IPS-18a (cell line): ENCODE measurements at regions not wholly inside any gene's neighbourhood (a gene's known extent, or its start where the extent isn't known, plus 50 kb on each side); places are given as distances from the start of the nearest gene placed in this dataset.
"Not testable (repeated sequence)": the region's sequence is repeated elsewhere in the genome, so short reads cannot be mapped to it uniquely, and the experiment has no call there.

Experiments
- H3K27ac ChIP-seq: one replicate; pipeline ENCODE4 v1.5.1; 2013; ENCODE audit warnings: low read length
- H3K27me3 ChIP-seq: one replicate; pipeline ENCODE4 v1.6.1; 2013; ENCODE audit warnings: mild to moderate bottlenecking, low read length; ENCODE audit not compliant: control insufficient read depth, insufficient read depth
- H3K36me3 ChIP-seq: one replicate; pipeline ENCODE4 v1.6.1; 2013; ENCODE audit warnings: low read depth, low read length; ENCODE audit not compliant: control insufficient read depth
- H3K4me1 ChIP-seq: one replicate; pipeline ENCODE4 v1.6.1; 2013; ENCODE audit warnings: low read depth, low read length; ENCODE audit not compliant: control insufficient read depth
- H3K4me3 ChIP-seq: one replicate; pipeline ENCODE4 v1.5.1; 2013; ENCODE audit warnings: low read length
- H3K9ac ChIP-seq: one replicate; pipeline ENCODE4 v1.6.1; 2013; ENCODE audit warnings: mild to moderate bottlenecking, low read length, moderate library complexity
- H3K9me3 ChIP-seq: one replicate; pipeline ENCODE4 v1.6.1; 2013; ENCODE audit warnings: low read depth, low read length; ENCODE audit not compliant: control insufficient read depth

DNA sequence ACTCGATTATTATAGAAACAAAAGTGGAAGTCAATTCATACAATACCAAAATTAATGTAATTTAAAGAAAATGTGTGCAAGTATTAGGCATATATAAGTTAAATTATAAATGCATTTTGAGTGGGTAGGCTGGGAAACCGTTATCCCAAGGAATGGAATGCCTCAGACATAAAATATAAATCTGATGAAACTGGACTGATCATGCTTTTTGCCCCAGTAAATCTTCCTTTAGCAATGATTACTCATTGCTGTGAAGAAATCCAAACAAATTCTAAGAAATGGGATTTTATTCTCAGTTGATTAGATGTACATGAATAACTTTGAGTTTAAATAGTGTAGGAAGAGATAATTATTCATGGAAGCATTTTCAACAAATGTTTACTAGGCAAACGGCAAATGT lies 185.5 kb upstream of the KCNMB2 start:
- H3K36me3 ChIP-seq = no peaks in the 10 kb centered on the region
- H3K9ac ChIP-seq = no peak overlapping the region

DNA sequence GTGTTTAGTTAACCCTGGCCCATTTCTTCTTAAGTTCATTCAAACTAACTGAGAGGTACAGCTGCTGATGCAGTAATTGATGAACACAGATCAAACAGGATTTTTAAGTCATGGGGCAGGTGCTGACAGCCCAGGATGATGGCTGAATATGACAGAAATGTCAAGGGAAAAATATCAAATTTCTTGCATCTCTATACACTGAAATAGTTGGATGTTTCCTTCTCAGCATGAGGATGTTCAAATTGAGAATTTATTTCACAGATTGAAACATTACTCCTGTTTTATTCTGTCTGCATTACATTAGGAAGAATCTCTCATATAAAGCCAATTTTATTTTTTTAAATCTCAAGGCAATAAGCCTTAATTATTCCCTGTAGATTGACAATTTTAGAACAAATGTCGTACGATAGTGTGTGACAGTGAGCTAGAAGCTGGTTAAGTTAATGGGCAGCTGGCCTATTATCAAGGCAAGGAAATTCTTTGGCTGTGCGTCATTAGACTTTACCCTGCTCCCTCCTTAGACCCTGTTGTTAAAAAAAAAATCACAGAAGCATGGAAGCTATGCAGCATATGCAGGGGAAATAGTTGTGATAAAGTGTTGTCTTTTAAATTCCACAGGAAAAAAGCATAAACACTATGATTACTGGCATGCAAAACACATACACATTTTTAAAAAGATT lies 183.8 kb upstream of the KCNMB2 start:
- Histone ChIP-seq H3K36me3 (no peaks in the 10 kb centered on the region), H3K27ac (no peak overlapping the region), H3K9me3 (no peaks in the 10 kb centered on the region), H3K9ac (no peak overlapping the region), H3K4me1 (peaks cover 11% of the 10 kb centered on the region), H3K27me3 (no peaks in the 10 kb centered on the region), H3K4me3 (no peak overlapping the region)

More for the DNA sequence above, 185.5 kb upstream of the KCNMB2 start:
- Histone ChIP-seq H3K27ac (no peak overlapping the region), H3K27me3 (no peaks in the 10 kb centered on the region), H3K9me3 (no peaks in the 10 kb centered on the region), H3K4me1 (peaks cover 11% of the 10 kb centered on the region), H3K4me3 (no peak overlapping the region)

DNA sequence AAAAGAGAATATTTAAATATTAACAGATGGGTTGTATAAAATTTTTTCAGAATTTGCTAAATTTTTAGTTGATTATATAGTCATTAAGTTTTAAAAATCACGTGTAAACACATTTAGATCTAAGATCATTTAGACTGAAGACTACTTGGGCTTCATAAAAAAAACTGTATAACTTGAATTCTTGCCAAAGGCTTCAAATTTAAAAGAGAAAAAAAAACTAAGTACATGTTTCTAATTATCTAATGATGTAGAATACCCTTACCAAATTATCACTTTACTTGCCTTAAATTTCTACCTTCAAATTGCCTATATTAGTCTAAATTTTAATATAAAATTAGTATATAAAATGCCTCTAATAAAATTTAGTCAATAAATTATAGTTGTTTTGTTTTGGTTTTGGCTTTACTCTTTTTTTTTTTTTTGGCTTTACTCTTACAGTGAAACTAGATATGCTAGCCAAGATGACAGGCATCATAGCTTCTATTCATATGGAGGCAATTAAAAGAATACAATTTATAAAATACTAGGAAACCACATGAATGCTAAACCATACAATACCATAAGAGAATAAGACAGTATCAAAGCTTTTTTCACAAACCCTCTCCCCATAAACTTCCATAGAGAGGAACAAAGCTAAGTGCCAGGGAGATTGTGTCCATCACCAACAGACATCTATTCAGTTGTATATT lies 183.1 kb upstream of the KCNMB2 start:
- Histone ChIP-seq H3K27me3 (no peaks in the 10 kb centered on the region), H3K4me1 (peaks cover 11% of the 10 kb centered on the region), H3K9ac (no peak overlapping the region), H3K36me3 (no peaks in the 10 kb centered on the region), H3K9me3 (no peaks in the 10 kb centered on the region), H3K4me3 (no peak overlapping the region), H3K27ac (no peak overlapping the region)

DNA sequence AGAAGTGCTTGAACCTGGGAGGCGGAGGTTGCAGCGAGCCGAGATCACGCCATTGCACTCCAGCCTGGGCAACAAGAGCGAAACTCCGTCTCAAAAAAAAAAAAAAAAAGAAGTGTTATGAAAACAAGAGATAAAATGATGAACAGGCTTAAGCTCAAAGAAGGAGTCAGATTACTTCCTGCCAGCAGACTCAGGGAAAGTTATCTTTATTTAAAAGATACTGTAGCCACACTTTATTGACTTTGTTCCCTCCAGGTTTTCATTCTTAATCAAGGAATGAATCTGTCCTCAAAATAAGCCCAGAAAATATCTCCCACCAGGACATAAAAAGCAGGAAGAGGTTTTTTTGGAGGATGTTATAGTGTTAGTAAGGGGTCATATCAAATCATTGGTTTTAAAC lies 176.5 kb upstream of the KCNMB2 start:
- Histone ChIP-seq H3K9ac (no peak overlapping the region), H3K4me3 (no peak overlapping the region), H3K4me1 (no peaks in the 10 kb centered on the region)

DNA sequence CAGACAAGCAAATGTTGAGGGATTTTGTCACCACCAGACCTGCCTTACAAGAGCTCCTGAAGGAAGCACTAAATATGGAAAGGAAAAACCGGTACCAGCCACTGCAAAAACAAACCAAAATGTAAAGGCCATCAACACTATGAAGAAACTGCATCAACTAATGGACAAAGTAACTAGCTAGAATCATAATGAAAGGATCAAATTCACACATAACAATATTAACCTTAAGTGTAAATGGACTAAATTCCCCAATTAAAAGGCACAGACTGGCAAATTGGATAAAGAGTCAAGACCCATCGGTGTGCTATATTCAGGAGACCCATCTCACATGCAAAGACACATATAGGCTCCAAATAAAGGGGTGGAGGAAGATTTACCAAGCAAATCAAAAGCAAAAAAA lies 173.2 kb upstream of the KCNMB2 start:
- not testable (repeated sequence) for H3K9me3 ChIP-seq, H3K4me3 ChIP-seq, H3K27ac ChIP-seq, H3K27me3 ChIP-seq, H3K4me1 ChIP-seq, H3K36me3 ChIP-seq, H3K9ac ChIP-seq

More for the DNA sequence above, 176.5 kb upstream of the KCNMB2 start:
- Histone ChIP-seq H3K36me3 (no peaks in the 10 kb centered on the region), H3K9me3 (no peaks in the 10 kb centered on the region), H3K27ac (no peak overlapping the region), H3K27me3 (no peaks in the 10 kb centered on the region)

DNA sequence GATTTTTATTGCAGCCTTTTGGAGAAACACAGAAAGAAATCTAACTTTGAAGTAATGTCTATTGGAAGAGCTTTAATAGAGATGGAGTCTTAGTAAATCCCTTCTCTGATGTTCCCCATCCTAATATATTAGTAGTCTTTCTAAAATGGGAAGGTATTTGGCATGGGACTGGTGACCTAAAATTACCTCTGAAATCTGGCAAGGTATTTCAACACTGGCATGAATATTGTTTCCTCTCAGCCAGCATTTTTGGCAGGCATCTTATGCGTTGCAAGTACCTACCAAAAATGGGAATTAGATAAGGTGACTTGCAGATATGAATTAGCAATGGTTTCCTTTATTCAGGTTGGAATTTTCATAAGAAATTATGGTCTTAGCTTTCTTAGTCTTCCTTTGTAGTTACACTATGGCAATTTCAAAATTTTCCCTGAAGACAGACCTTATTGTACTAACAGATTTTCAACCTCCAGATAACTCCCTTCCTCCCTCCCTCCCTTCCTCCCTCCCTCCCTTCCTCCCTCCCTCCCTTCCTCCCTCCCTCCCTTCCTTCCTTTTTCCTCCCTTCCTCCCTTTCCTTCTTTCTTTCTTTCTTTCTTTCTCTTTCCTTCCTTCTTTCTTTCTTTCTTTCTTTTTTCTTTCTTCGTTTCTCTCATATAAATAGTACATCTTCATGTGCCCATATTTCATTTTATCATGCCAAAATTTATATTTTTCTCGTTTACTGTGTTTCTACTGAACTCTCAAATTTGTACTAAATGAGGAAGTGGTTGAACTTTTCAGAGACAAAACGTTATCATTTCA lies 168.2 kb upstream of the KCNMB2 start:
- Histone ChIP-seq H3K27me3 (no peaks in the 10 kb centered on the region), H3K4me1 (no peaks in the 10 kb centered on the region), H3K4me3 (no peak overlapping the region), H3K27ac (no peak overlapping the region), H3K9me3 (no peaks in the 10 kb centered on the region), H3K36me3 (no peaks in the 10 kb centered on the region), H3K9ac (no peak overlapping the region)

DNA sequence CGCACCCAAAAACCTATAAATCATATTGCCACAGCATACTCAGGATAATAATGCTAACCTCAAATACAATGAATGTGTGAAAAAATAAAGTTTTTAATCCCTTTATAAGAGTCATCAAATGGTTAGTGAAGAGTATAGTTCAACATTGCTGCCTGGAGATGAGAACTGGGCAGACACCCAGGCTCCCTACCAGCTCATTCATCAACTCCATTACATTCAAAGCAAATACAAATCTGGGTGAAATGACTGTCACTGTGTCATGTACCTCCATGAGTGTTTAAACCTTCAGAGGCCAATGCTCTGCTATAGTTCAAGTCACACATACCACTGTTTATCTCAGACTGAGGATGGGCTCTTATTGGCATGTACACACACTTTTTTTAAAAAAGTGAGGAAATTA lies 167.2 kb upstream of the KCNMB2 start:
- Histone ChIP-seq H3K4me1 (no peaks in the 10 kb centered on the region), H3K36me3 (no peaks in the 10 kb centered on the region), H3K4me3 (no peak overlapping the region), H3K27me3 (no peaks in the 10 kb centered on the region), H3K9me3 (no peaks in the 10 kb centered on the region), H3K9ac (no peak overlapping the region), H3K27ac (no peak overlapping the region)

DNA sequence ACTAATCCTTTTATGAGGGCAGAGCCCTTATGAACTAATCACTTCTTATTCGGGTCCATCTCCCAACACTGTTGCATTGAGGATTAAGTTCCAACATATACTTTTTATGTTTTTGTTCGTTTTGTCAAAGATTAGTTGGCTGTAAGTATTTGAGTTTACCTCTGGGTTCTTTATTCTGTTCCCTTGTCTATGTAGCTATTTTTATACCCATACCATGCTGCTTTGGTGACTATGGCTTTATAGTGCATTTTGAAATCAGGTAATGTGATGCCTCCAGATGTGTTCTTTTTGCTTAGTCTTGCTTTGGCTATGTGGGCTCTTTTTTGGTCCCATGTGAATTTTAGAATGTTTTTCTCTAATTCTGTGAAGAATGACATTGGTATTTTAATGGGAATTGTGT lies 166.4 kb upstream of the KCNMB2 start:
- no peak overlapping the region for H3K9ac ChIP-seq
- no peaks in the 10 kb centered on the region for H3K4me1 ChIP-seq
- no peak overlapping the region for H3K4me3 ChIP-seq
- H3K36me3 ChIP-seq = no peaks in the 10 kb centered on the region
- no peaks in the 10 kb centered on the region for H3K27me3 ChIP-seq
- no peaks in the 10 kb centered on the region for H3K9me3 ChIP-seq
- no peak overlapping the region for H3K27ac ChIP-seq

DNA sequence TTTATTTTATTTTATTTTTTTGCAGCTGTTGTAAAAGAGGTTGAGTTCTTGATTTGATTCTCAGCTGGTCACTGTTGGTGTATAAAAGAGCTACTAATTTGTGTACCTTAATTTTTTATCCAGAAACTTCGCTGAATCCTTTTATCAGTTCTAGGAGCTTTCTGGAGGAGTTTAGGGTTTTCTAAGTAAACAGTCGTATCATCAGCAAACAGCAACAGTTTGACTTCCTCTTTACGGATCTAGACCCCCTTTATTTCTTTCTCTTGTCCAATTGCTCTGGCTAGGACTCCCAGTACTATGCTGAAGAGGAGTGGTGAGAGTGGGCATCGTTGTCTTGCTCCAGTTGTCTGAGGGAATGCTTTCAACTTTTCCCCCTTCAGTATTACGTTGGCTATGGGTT lies 165.8 kb upstream of the KCNMB2 start:
- Histone ChIP-seq H3K9me3 (no peaks in the 10 kb centered on the region), H3K36me3 (no peaks in the 10 kb centered on the region), H3K4me3 (no peak overlapping the region), H3K4me1 (no peaks in the 10 kb centered on the region), H3K27ac (no peak overlapping the region), H3K27me3 (no peaks in the 10 kb centered on the region), H3K9ac (no peak overlapping the region)

DNA sequence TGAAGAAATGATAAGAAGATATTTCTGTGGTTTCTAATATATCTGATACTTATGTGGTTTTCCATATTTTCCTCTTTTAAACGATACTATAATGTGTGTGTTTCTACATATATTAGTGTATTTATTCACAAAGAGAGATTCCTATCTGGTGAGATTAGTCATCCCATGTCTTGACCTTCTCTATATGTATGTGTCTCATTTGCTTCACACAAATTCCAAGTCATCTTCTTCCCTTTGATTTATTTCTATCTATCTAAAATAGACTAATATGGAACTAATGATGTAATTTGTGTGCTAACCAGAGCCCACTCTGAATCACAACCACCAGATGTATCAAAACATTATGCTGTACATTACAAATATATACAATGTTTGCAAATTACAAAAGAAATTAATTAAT lies 154.7 kb upstream of the KCNMB2 start:
- Histone ChIP-seq H3K27ac (no peak overlapping the region), H3K4me1 (no peaks in the 10 kb centered on the region), H3K9me3 (no peaks in the 10 kb centered on the region), H3K9ac (no peak overlapping the region), H3K36me3 (no peaks in the 10 kb centered on the region), H3K4me3 (no peak overlapping the region), H3K27me3 (no peaks in the 10 kb centered on the region)

DNA sequence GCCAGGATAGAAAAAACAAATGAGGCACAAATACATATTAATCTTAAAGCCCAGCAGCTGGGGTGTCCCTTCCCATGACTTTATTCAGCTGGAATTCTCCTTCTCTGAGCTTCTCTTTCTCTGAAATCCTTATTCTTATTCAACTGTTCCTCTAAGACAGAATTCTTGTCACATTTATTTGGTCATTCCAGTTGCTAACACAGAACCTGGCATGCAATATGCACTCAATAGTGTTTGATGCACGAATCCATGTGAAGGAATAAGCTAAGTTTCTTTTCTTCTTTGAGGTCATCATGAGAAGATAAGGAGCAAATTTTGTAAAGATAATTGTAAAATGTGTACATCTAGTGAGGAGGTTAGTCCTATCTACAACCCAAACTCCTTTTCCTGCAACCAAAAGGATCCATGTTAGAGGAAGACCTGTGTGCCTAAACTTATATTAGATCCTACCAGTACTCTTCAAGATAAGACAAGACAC lies 154.2 kb upstream of the KCNMB2 start:
- no peak overlapping the region for H3K4me3 ChIP-seq
- H3K9ac ChIP-seq = no peak overlapping the region
- no peaks in the 10 kb centered on the region for H3K4me1 ChIP-seq
- no peaks in the 10 kb centered on the region for H3K9me3 ChIP-seq
- H3K36me3 ChIP-seq = no peaks in the 10 kb centered on the region
- no peak overlapping the region for H3K27ac ChIP-seq
- no peaks in the 10 kb centered on the region for H3K27me3 ChIP-seq
